D721Med (cell line): ENCODE measurements at regions not wholly inside any gene's neighbourhood (a gene's known extent, or its start where the extent isn't known, plus 50 kb on each side); places are given as distances from the start of the nearest gene placed in this dataset.

ENCODE experiments used
- DNase-seq: peaks from one replicate; pipeline ENCODE4 v3.0.0; 2011; ENCODE audit warnings: low spot score; ENCODE audit not compliant: insufficient read length
- FAIRE-seq: peaks from 2 replicates; lab custom pipeline; 2011; peaks lifted over from hg19 to GRCh38; lab: Jason Lieb, UNC
- CTCF ChIP-seq: IDR thresholded peaks from 2 replicates; pipeline ENCODE4 v1.5.1; 2012; ENCODE audit warnings: mild to moderate bottlenecking, control low read depth; ENCODE audit not compliant: insufficient read depth; ENCODE audit errors: missing control alignments

GRCh38 chr5:29905626-29906353 is 1287.7 kb upstream of the CDH6 start:
- DNase-seq, result no peak
- no peak for FAIRE-seq

GRCh38 chr5:29902859-29903258 is 1290.6 kb upstream of the CDH6 start:
- FAIRE-seq (no peak), DNase-seq (no peak)
- TF ChIP-seq CTCF, result no peak

More at GRCh38 chr5:29905626-29906353, 1287.7 kb upstream of the CDH6 start:
- TF ChIP-seq CTCF, result no peak

GRCh38 chr5:29899583-29899982 is 1293.9 kb upstream of the CDH6 start:
- no peak for FAIRE-seq
- no peak for TF ChIP-seq CTCF

GRCh38 chr5:29897916-29898315 is 1295.6 kb upstream of the CDH6 start:
- TF ChIP-seq CTCF, result no peak
- DNase-seq, result no peak
- FAIRE-seq, result no peak

More at GRCh38 chr5:29899583-29899982, 1293.9 kb upstream of the CDH6 start:
- no peak for DNase-seq

- FAIRE-seq (no peak), DNase-seq (no peak)
- no peak for TF ChIP-seq CTCF
Observed at GRCh38 chr5:29896646-29897045, 1296.8 kb upstream of the CDH6 start.

GRCh38 chr5:29894668-29895067 is 1298.8 kb upstream of the CDH6 start:
- no peak for TF ChIP-seq CTCF
- FAIRE-seq (no peak), DNase-seq (no peak)

- DNase-seq (no peak), FAIRE-seq (no peak)
- no peak for TF ChIP-seq CTCF
Observed at GRCh38 chr5:29889051-29889450, 1304.4 kb upstream of the CDH6 start.
